ENCODE measurements at regions not wholly inside any gene's neighbourhood (a gene's known extent, or its start where the extent isn't known, plus 50 kb on each side); places are given as distances from the start of the nearest gene placed in this dataset.
A peak's percentile ranks its signal among the peaks of the same experiment; 100 is the strongest.
"Not testable (repeated sequence)": the region's sequence is repeated elsewhere in the genome, so short reads cannot be mapped to it uniquely, and the experiment has no call there.

GRCh38 chr10:90288391-90288933 lies 569.4 kb downstream of the HTR7 start:
- no peak for DNase-seq

GRCh38 chr10:90289037-90289436 lies 568.8 kb downstream of the HTR7 start:
- DNase-seq, result no peak

GRCh38 chr10:90293616-90294015 lies 564.2 kb downstream of the HTR7 start:
- DNase-seq, result no peak

DNA sequence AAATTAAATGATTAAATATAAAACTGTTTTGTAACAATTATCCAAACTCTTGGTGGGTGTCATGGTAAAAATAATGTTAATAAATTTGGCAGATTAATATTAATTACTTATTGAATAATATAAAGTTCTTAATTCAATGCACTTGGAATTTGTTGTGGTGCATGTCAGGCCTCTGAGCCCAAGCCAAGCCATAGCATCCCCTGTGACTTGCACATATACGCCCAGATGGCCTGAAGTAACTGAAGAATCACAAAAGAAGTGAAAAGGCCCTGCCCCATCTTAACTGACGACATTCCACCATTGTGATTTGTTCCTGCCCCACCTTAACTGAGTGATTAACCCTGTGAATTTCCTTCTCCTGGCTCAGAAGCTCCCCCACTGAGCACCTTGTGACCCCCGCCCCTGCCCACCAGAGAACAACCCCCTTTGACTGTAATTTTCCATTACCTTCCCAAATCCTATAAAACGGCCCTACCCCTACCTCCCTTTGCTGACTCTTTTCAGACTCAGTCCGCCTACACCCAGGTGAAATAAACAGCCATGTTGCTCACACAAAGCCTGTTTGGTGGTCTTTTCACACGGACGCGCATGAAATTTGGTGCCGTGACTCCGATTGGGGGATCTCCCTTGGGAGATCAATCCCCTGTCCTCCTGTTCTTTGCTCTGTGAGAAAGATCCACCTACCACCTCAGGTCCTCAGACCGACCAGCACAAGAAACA lies 562.9 kb downstream of the HTR7 start:
- not testable (repeated sequence) for DNase-seq

DNA sequence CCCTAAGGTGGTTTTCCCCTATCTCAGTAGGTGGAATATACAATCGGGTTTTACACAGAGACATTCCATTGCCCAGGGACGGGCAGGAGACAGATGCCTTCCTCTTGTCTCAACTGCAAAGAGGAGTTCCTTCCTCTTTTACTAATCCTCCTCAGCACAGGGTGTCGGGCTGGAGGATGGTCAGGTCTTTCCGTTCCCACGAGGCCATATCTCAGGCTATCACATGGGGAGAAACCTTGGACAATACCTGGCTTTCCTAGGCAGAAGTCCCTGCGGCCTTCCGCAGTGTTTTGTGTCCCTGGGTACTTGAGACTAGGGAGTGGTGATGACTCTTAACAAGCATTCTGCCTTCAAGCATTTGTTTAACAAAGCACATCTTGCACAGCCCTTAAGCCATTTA lies 555.8 kb downstream of the HTR7 start:
- DNase-seq, result not testable (repeated sequence)

- no peak for DNase-seq
Observed at GRCh38 chr10:90302758-90303481, 554.9 kb downstream of the HTR7 start.

- DNase-seq, result no peak
Observed at GRCh38 chr10:90304533-90304932, 553.3 kb downstream of the HTR7 start.

- DNase-seq, result no peak
Observed at GRCh38 chr10:90306187-90306586, 551.7 kb downstream of the HTR7 start.

DNA sequence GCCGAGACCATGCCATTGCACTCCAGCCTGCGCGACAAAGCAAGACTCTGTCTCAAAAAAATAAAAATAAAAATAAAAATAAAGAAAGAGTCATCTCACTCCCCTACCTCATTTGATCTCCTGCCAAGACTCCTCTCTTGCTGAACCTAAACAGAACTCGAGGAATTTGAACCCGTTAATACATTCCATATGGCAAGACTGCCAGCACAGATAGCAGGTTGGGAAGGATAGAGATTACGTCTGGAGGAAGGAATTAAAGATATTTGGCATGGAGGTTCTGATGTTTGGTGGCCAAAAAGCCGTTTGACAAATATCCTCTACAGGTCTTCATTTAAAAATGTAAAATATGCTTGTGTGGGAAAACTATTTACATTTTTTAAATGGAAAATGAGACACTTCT lies 549.6 kb downstream of the HTR7 start:
- no peak for DNase-seq

DNA sequence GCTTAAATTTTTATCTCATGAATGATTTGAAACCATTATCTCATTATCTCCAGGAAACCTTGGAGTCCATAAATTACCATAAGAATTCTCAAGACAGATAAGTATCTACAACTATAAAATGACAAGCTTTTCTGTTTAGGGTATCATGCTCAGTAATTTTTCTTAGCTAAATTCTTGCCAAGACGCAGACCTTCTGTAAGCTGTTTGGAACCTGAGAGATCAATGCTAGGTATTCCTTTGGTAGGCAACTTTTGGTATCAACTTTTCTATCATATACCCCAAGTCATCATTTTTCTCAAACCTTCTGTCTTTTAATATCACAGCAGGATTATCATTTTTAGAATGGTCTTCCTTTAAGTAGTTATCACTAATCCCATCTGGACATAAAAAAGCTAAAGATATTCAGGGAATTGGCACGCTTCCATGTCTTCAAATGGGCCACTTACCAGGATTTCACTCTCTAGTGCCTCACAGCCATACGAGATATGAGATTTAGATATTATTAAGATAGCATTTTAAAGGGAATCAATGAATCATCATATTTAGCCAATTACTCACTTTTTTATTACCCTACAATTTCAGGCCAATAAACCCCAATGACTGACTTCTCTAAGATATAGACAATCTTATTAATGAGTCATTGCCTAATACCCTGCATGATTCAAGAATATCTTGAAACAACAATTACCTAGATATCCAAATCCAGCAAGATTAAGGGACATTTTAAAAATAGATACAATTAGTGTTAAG lies 544.1 kb downstream of the HTR7 start:
- no peak for DNase-seq

- DNase-seq, result no peak
Observed at GRCh38 chr10:90314718-90315117, 543.1 kb downstream of the HTR7 start.

DNA sequence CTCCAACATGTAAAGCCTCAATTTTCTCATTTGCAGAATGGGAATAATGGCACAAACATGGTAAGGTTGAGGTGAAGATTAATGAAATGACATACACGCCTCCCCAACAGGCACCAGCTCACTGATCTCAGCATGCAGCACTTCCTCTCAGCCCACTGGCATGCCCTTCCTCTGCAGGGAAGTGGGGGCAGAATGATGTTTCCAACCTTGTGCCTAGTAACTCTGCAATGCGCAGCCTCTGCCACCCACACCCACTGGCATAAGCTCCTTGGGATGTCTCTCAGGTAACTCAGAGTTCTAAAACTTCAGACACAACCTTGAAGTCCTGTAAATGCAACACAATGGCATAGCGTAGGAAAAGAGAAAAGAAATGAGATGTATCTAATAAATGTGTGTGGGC lies 540.7 kb downstream of the HTR7 start:
- DNase-seq, result no peak

DNA sequence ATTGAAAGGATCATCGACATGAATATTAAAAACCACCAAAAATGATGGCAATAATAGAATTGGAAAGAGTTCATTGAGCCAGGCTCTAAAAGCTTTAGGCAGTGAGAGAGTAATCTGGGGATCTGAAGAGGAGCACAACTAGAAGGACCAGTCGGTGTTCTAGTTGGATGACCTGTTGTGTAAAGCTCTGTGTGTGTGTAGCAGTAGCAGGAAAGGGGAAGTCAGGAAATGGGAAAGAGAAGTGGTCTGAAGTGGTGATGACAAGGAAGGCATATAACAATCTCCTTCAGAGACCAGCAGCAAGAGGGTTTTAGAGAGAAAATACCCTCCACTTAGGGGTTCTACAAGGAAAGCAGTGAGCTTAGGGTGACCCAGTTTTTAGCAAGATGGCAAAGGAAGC lies 539.2 kb downstream of the HTR7 start:
- DNase-seq, result no peak

GRCh38 chr10:90319188-90319914 lies 538.5 kb downstream of the HTR7 start:
- peak; percentile 12 for DNase-seq

GRCh38 chr10:90321132-90321816 lies 536.6 kb downstream of the HTR7 start:
- DNase-seq, result no peak

- no peak for DNase-seq
Observed at GRCh38 chr10:90326498-90327267, 531.2 kb downstream of the HTR7 start.

GRCh38 chr10:90327611-90328010 lies 530.2 kb downstream of the HTR7 start:
- DNase-seq, result no peak

DNA sequence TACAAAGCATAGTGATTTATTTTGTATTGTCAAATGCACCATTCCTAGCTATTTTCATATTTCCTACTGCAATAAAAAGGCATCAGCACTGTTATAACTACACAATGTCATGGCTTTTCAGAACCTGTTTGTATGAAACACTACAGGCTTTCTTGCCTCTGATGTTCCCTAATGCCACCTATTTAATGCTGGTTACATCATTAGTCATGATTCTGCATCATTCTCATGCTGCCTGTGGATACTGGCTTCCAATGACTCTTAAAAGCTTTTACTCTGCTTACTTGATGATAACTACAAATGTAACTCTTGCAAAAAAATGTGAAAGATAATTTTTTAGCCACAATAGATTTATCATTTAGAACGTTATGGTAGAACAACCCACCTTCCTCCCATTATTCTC lies 529.4 kb downstream of the HTR7 start:
- no peak for DNase-seq

DNA sequence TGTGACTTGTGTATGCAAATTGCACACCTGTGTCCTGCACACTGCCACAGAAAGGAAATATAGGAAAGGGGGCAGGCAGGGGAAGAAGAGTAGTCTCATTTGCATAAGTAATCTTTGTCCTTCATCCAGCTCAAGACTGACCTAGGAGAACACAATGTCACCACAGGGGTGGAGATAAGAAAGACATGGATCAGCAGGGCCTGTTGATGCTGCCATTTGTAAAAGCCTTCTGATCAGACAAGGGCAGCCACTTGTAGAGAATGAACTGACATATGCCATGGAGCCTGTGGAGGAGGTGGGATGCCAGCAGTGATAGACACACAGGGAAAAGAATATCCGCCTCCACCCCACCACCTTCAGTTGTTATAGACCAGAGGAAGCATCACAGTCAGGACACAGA lies 528.9 kb downstream of the HTR7 start:
- DNase-seq, result no peak

- DNase-seq, result no peak
Observed at GRCh38 chr10:90337316-90337715, 520.5 kb downstream of the HTR7 start.

DNA sequence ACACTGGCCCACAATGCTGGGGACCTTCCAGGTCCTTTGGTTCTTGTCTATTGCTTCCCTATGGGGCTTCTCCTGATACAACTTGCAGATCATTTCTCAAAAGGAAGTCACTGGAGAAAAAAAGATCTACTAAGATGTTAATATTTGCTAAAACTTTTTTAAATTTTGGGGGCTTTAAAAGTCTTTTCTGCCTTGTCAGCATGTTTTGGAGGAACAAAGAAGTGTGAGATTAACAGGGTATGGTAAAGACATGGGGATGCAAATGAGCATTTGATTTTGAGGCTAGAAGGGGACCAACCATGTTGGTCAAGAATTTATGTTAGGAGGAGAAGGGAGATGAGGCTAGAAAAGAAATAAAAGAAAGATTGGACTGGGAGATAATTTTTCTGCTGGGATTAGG lies 515.4 kb downstream of the HTR7 start:
- DNase-seq, result no peak

DNA sequence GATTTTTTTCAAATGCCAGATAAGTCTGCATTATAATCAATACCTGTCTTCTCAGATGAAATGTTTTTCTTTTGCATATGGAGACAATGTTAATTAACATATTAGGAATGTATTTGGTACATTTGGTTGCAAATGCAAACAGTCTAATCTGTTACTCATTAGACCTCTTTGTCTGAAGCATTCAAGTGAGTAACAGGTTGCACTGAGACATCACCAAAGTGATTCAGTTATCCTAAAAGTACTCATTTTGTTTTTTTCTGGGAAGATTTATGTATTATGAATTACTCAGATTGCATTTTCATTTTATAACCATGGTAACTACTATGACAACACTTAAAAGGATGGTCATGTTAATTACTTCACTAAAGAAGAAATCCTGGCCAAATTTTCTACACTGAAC lies 513.6 kb downstream of the HTR7 start:
- no peak for DNase-seq

Data from NCI-H2171 treated with DMSO at 0.1 percent for 48 hours (cell line).